ENCODE measurements at regions not wholly inside any gene's neighbourhood (a gene's known extent, or its start where the extent isn't known, plus 50 kb on each side); places are given as distances from the start of the nearest gene placed in this dataset.

DNA sequence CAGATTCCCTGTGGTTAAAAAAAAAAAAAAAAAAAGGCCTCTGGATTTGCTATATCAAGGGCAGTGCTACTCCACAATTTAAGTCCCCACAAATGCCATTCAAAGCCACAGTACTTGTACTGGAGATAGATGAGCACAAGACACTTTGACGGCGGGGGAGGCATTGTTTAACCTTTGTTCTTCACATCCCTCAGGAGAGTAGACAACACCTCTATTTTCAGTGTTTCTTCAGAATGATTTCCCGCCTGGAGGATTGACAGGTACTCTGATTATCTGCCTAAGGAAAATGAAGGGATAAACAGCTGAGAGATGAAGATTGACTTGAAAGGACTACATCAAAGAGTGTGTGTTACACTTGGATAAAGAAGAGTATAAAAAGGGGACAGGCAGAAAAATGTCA lies 58.7 kb downstream of the OTOL1 start:
- no peak for TF ChIP-seq CTCF (IDR thresholded peaks at IDR 0.05; ENCODE audit: insufficient read depth, low read depth, low read length)
- no peak overlapping the region for H3K4me3 ChIP-seq (ENCODE audit: low read depth, low read length)
- DNase-seq (ENCODE audit: low read depth): no peak

DNA sequence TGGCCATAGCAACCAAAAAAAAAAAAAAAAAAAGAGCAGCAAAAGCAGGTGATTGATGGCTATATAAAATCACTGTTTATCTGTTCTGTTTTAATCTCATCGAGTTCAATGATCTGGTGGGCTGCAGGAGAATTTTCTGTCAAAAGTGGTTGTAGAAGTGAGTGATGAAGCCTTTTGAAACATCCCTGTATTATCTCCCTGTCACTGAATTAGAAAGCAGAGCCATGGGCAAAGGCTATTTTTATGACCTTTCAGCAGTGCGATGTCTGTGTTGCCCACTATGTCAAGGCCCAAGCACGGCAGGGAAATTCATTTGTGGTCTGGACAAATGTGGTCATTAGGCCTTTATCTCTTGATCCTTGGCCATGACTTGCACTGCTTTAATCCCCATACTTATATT lies 59.9 kb downstream of the OTOL1 start:
- H3K4me3 ChIP-seq (ENCODE audit: low read depth, low read length): no peak overlapping the region
- DNase-seq (ENCODE audit: low read depth): no peak
- no peak for TF ChIP-seq CTCF (IDR thresholded peaks at IDR 0.05; ENCODE audit: insufficient read depth, low read depth, low read length)

GRCh38 chr3:161556941-161557340 lies 60.3 kb downstream of the OTOL1 start:
- TF ChIP-seq CTCF (IDR thresholded peaks at IDR 0.05; ENCODE audit: insufficient read depth, low read depth, low read length): no peak
- H3K4me3 ChIP-seq (ENCODE audit: low read depth, low read length): no peak overlapping the region
- DNase-seq (ENCODE audit: low read depth): no peak

- no peak for DNase-seq (ENCODE audit: low read depth)
- no peak for TF ChIP-seq CTCF (IDR thresholded peaks at IDR 0.05; ENCODE audit: insufficient read depth, low read depth, low read length)
- no peak overlapping the region for H3K4me3 ChIP-seq (ENCODE audit: low read depth, low read length)
Observed at GRCh38 chr3:161557445-161558150, 61.0 kb downstream of the OTOL1 start.

DNA sequence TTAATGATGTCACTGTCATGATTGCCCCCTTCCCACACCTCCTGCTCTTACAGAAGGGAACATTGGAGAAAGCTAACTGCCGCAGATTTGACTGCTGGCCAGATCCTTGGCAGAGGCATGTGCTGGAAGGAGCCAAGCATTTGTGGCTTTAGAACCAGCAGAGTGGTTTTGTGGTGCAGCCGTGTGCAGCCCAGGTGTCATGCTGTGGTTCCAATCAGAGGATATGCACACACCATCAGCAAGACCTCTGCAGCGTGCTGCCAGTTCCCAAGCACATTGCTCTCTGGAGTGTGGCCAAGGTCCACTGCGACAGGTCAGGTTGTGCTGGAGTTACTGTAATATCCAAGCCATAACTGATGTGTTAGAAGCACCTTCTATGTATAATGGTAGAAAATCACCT lies 61.6 kb downstream of the OTOL1 start:
- no peak for TF ChIP-seq CTCF (IDR thresholded peaks at IDR 0.05; ENCODE audit: insufficient read depth, low read depth, low read length)
- DNase-seq (ENCODE audit: low read depth): no peak
- no peak overlapping the region for H3K4me3 ChIP-seq (ENCODE audit: low read depth, low read length)

- peak; percentile 45 for DNase-seq (ENCODE audit: low read depth)
- TF ChIP-seq CTCF (IDR thresholded peaks at IDR 0.05; ENCODE audit: insufficient read depth, low read depth, low read length): peak; percentile 91
Observed at GRCh38 chr3:161559177-161559998, 62.8 kb downstream of the OTOL1 start.

More at GRCh38 chr3:161559177-161559998, 62.8 kb downstream of the OTOL1 start:
- H3K4me3 ChIP-seq (ENCODE audit: low read depth, low read length): no peak overlapping the region
